ENCODE measurements at regions not wholly inside any gene's neighbourhood (a gene's known extent, or its start where the extent isn't known, plus 50 kb on each side); places are given as distances from the start of the nearest gene placed in this dataset.

DNA sequence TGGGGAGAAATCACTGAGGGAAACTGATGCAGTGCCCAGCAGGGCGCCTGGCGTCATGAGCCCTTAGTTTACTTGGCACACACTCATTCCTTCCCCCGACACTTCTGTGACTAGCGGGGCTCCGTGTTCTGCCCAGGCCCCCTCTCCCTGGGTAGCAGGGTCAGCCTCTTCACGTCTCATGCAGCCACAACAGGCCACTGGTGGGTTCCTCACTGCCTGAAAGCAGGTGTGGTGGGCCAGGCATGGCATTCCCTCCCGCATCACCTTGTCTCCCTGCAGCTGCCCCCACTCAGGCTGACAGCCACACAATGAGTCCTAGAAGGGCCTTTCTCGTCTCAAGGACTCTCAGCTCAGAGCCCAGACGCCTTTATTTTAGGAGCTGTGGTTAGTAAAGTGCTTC lies 51.1 kb upstream of the CPLX2 start:
- TF ChIP-seq, protein P1, sequence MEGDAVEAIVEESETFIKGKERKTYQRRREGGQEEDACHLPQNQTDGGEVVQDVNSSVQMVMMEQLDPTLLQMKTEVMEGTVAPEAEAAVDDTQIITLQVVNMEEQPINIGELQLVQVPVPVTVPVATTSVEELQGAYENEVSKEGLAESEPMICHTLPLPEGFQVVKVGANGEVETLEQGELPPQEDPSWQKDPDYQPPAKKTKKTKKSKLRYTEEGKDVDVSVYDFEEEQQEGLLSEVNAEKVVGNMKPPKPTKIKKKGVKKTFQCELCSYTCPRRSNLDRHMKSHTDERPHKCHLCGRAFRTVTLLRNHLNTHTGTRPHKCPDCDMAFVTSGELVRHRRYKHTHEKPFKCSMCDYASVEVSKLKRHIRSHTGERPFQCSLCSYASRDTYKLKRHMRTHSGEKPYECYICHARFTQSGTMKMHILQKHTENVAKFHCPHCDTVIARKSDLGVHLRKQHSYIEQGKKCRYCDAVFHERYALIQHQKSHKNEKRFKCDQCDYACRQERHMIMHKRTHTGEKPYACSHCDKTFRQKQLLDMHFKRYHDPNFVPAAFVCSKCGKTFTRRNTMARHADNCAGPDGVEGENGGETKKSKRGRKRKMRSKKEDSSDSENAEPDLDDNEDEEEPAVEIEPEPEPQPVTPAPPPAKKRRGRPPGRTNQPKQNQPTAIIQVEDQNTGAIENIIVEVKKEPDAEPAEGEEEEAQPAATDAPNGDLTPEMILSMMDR (IDR thresholded peaks at IDR 0.05 in 8 of 11, conservative IDR thresholded peaks at IDR 0.05 in 3 of 11), result no peak
- no peak for TF ChIP-seq POLR2A (IDR thresholded peaks at IDR 0.05)
